ENCODE measurements at regions not wholly inside any gene's neighbourhood (a gene's known extent, or its start where the extent isn't known, plus 50 kb on each side); places are given as distances from the start of the nearest gene placed in this dataset.

DNA sequence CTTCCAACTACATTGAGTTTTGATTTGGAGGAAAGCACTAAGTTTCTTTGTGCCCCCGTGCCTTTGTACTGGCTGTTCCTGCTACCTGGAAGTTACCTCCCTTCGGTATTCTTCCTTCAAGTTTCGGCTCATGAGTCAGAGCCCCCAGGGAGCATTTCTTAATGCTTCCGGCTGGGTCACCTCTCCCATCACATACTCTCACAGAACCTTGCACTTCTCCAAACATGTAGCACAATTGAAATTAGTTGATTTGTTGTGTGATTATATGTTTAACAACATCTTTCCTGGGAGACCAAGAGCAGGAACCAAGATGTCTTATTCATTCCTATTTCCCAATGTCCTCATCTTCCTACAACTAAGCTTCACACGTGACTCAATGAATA lies 158.6 kb upstream of the CDH5 start:
- TF ChIP-seq, protein P1, sequence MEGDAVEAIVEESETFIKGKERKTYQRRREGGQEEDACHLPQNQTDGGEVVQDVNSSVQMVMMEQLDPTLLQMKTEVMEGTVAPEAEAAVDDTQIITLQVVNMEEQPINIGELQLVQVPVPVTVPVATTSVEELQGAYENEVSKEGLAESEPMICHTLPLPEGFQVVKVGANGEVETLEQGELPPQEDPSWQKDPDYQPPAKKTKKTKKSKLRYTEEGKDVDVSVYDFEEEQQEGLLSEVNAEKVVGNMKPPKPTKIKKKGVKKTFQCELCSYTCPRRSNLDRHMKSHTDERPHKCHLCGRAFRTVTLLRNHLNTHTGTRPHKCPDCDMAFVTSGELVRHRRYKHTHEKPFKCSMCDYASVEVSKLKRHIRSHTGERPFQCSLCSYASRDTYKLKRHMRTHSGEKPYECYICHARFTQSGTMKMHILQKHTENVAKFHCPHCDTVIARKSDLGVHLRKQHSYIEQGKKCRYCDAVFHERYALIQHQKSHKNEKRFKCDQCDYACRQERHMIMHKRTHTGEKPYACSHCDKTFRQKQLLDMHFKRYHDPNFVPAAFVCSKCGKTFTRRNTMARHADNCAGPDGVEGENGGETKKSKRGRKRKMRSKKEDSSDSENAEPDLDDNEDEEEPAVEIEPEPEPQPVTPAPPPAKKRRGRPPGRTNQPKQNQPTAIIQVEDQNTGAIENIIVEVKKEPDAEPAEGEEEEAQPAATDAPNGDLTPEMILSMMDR (IDR thresholded peaks at IDR 0.05): no peak

DNA sequence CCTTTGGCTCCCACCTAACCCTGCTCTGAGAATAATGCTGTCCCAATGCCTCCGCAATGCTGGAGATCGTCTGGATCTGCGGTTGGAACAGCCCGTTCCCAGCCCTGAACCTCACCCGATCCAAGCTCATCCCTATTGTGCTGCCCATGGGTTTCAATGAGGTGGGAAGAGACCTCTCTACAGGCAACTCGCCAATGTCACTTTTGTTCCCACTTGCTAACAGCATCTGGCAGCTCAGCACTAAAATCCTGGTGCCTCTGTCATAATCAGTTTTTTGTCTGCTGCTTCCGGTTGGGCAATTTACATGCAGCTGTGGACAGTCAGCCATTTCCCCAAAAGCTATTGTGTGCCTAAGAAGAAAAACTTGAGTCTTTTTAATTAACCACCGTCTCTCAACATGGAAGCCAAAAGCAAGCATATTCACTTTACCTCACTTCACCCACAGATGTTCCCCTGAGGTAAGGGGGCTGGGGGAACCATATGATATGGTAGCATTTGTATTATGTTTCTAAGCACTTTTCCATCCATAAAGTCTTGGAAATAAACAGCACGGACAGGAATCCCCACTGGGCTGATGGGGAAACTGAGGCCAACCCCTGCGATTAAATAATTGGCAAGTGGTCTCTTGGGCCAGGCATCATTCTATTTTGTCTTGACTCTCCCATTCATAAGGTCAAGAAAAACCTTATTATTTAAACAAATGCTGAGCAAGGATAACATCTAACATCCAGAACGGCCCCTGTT lies 159.2 kb upstream of the CDH5 start:
- TF ChIP-seq, protein P1 (IDR thresholded peaks at IDR 0.05): no peak

DNA sequence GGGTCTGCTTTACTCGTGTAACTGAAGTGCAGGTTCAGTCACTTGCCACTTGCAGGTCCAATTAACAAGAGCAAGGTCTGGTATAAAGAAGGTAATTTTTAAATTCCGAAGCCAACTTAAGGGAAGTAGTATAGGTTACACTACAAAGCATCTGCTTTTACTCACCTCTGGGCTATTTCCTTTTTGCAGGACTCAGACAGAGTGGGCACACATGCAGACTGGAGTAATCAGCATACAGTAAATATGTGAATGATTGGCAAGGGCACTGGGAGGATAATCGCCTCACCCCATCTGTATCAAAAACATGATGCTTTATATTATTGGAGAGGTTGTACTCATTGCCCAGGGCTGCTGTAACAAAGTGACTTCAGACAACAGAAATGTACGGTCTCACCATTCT lies 160.1 kb upstream of the CDH5 start:
- TF ChIP-seq, protein P1 (IDR thresholded peaks at IDR 0.05): no peak

DNA sequence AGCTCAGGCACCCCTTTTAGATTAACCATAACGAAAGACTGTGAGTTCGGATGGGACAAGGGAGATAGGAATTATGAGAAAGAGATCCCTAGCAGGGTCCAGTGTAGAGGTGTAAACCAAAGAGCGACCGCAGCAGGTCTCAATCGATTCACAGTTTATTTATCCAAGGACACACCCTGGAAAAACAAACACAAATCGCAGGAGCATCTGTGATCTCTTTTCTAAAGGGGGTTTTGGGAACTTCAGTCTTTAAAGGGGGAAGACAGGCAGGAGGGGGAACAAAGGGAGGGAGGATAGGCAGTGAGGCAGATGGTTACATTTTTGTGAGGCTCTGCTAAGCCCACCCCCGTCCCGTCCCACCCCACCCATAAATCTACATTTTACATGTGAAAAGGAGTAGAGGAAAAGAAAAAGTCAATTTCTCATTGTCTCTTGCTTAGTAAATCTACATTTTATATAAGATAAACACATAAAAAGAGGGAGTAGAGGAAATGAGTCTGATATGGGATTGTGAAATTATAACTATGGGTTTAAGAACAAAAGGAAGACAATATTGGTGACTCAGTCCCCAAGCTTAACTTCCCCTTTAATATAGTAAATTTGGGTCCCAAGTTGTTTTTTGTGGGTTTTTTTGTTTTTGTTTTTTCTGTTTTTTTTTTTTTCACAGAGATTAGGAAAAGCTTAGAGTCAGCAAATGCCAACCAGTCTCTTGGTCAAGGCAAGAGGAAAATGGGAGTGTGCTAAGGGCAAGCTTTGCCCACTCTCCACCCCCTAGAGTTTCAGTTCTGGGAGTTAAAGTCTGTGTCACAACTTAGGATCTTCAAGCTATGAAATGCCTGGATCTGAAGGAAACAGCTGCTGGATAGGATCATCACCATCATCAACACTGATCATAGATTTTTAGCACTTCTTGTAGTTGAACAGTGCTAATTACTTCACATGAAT lies 160.9 kb upstream of the CDH5 start:
- TF ChIP-seq, protein P1 (IDR thresholded peaks at IDR 0.05): no peak

DNA sequence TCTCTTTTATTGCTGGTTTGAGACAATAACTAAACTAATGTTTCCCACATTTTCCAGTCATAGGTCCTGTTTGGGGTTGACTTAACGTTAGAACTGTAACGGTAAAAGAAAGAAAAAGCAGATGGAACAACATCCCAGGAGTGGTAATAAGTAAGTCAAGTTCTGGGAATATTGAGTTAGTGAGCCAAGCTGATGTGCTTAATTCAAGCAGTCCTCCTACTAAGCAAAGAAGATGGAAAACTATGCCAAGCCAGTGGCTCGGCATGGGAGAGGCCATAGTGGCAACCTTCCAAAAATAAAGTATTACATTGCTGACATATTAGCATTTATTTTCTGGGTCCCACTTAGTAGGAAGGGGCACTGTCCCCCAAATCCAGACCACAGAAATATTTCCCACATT lies 161.7 kb upstream of the CDH5 start:
- TF ChIP-seq, protein P1 (IDR thresholded peaks at IDR 0.05): no peak

DNA sequence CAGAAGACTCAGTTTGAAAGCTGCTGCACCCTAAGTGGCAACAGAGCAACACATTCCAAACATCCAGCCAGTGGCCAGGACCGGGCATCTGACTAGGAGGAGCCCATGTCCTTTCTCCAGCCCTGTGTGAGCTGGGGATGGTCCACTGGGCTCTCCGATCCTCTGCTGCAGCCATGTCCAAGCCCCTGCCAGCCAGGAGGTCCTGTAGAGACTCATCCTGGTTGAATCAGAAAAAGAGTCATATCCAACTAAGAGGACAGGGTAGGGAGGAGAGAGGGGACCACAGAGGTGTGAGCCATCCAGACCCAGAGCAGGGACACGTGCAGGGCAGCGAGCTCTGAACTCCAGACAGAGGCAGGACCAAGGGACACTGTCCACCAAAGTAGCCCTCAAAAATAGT lies 163.0 kb upstream of the CDH5 start:
- TF ChIP-seq, protein P1 (IDR thresholded peaks at IDR 0.05): no peak

DNA sequence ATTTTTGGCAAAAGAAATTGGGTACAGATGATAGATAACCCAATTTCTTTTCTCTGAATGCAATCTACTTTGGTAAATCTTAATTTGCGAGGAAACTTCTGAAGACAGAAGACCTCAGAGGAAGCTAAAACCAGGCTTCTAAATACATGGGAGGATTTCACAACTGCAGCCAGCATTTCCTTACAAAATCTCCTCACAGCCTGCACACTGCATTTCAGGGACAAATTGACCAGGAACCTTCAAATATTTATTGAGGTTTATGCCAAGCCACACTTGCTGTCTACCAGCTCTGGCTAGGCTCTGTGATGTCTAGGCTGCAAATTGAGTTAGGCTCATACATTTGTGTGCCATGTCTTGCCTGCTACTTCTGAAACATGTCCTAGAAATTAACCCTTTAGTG lies 167.3 kb upstream of the CDH5 start:
- TF ChIP-seq, protein P1 (IDR thresholded peaks at IDR 0.05): no peak
